ENCODE measurements at regions not wholly inside any gene's neighbourhood (a gene's known extent, or its start where the extent isn't known, plus 50 kb on each side); places are given as distances from the start of the nearest gene placed in this dataset.

DNA sequence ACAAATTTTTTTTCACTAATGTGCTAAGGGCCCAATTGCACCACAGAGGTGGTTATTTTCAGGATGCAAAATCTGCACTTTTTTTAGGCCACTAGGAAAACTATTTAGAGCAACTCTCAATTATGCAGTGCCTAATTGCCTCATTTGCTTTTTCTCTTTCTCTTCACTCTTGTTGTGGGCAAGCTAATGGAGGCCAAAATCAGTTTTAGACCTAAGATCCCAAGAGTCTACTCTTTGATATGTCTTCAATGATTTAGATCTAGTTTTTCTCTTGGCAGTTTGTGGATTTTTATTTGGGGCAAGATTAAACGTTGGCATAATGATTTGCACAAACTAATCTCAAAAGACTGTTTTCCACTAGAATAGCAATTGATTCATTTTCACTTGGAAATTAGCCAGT is 1996.9 kb downstream of the LRRC4C start:
- Mint-ChIP-seq H3K4me1 (no peaks in the 10 kb centered on the region), H3K9me3 (peaks cover 0 to 5% (median 0%) of the 10 kb centered on the region in 8 donors), H3K36me3 (no peaks in the 10 kb centered on the region), H3K27ac (no peak overlapping the region), H3K4me3 (no peak overlapping the region), H3K27me3 (no peaks in the 10 kb centered on the region)
- Histone ChIP-seq H3K36me3 (ENCODE audit: insufficient read depth, low read length) (no peaks in the 10 kb centered on the region), H3K27ac (ENCODE audit: low read depth, low read length) (no peak overlapping the region), H3K27me3 (ENCODE audit: insufficient read depth, low read length) (no peaks in the 10 kb centered on the region), H3K4me1 (ENCODE audit: insufficient read depth, low read length) (no peaks in the 10 kb centered on the region), H3K9me3 (ENCODE audit: control insufficient read depth in 1 of 2, low read length in 2 of 2) (no peaks in the 10 kb centered on the region), H3K4me3 (ENCODE audit: low read length in 2 of 2) (no peak overlapping the region)
- ChIA-PET POLR2A (ENCODE audit: partially characterized antibody) (no interaction called here), CTCF (ENCODE audit: partially characterized antibody) (no interaction called here)
- intact Hi-C loops (cut with micrococcal nuclease), result no loop called here
- no peak for DNase-seq

DNA sequence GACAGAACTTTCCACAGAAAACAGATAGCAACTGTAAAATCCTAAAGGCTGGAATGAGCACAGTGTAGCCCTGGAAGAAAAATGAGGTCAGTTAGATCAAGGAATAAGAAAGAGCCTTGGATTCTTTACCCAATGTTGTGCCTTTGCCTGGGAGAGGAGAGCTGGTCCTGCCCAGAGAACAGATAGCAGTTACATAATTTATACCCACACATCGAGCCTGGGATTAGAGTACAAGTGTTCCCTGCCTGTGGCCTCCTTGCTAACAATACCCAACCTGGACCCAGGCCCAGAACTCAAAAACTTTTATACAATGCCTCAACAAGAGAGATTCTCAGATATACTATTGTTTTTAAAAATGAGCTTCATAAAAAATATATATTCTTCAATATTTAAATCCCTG is 1998.4 kb downstream of the LRRC4C start:
- H3K9me3 Mint-ChIP-seq, result peaks cover 0 to 3% (median 0%) of the 10 kb centered on the region in 8 donors
- no peaks in the 10 kb centered on the region for H3K36me3 Mint-ChIP-seq
- H3K27me3 ChIP-seq (ENCODE audit: insufficient read depth, low read length), result no peaks in the 10 kb centered on the region
- ChIA-PET CTCF (ENCODE audit: partially characterized antibody) (no interaction called here), POLR2A (ENCODE audit: partially characterized antibody) (no interaction called here)
- intact Hi-C loops (cut with micrococcal nuclease), result no loop called here
- H3K4me1 Mint-ChIP-seq, result no peaks in the 10 kb centered on the region
- no peaks in the 10 kb centered on the region for H3K36me3 ChIP-seq (ENCODE audit: insufficient read depth, low read length)
- H3K27me3 Mint-ChIP-seq, result no peaks in the 10 kb centered on the region
- no peak for DNase-seq
- H3K27ac Mint-ChIP-seq, result no peak overlapping the region
- H3K4me1 ChIP-seq (ENCODE audit: insufficient read depth, low read length), result no peaks in the 10 kb centered on the region
- no peak overlapping the region for H3K4me3 Mint-ChIP-seq
- no peak overlapping the region for H3K4me3 ChIP-seq (ENCODE audit: low read length in 2 of 2)
- no peaks in the 10 kb centered on the region for H3K9me3 ChIP-seq (ENCODE audit: control insufficient read depth in 1 of 2, low read length in 2 of 2)
- H3K27ac ChIP-seq (ENCODE audit: low read depth, low read length), result no peak overlapping the region

DNA sequence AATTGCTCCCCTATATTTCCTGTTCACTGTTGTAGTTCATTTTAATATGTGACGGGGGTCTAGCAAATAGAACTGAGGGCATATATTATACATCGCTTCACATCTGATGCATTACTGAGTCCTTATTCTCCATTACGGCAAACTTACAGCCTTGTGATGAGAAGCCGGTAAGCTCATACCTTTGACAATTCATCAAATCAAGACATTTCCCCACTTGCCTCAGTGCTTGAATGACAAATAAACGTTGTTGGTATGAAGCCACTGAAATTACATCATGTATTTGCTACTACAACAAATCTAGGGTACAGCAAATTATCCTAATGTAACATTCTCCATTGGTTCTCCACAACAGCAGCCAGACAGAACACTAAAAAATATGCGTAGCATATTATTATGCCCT is 1999.8 kb downstream of the LRRC4C start:
- POLR2A ChIA-PET (ENCODE audit: partially characterized antibody), result no interaction called here
- Histone ChIP-seq H3K4me1 (ENCODE audit: insufficient read depth, low read length) (no peaks in the 10 kb centered on the region), H3K27ac (ENCODE audit: low read depth, low read length) (no peak overlapping the region), H3K4me3 (ENCODE audit: low read length in 2 of 2) (no peak overlapping the region), H3K36me3 (ENCODE audit: insufficient read depth, low read length) (no peaks in the 10 kb centered on the region), H3K9me3 (ENCODE audit: control insufficient read depth in 1 of 2, low read length in 2 of 2) (no peaks in the 10 kb centered on the region), H3K27me3 (ENCODE audit: insufficient read depth, low read length) (no peaks in the 10 kb centered on the region)
- intact Hi-C loops (cut with micrococcal nuclease), result no loop called here
- Mint-ChIP-seq H3K4me1 (no peaks in the 10 kb centered on the region), H3K27me3 (no peaks in the 10 kb centered on the region), H3K27ac (no peak overlapping the region), H3K4me3 (no peak overlapping the region), H3K9me3 (peaks cover 0 to 3% (median 0%) of the 10 kb centered on the region in 8 donors), H3K36me3 (no peaks in the 10 kb centered on the region)
- DNase-seq, result no peak
- CTCF ChIA-PET (ENCODE audit: partially characterized antibody), result no interaction called here

DNA sequence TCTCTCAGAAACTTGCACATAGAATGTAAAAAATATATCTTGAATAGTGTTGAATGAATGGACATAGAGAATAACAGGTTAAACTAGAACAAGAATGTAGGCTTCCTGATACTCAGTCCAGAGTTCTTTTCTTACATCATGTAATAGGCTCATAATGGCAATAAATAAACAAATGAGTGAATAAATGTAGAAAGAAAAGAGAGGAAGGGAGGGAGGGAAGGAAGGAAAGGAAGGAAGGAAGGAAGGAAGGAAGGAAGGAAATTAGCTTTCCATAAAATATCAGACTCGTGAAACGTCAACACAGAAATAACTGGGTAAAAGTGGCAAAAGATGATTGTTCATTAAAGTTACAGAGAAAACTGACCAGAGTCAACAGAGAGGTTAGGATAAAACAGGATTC is 2001.0 kb downstream of the LRRC4C start:
- H3K4me1 Mint-ChIP-seq, result no peaks in the 10 kb centered on the region
- H3K36me3 Mint-ChIP-seq, result no peaks in the 10 kb centered on the region
- Histone ChIP-seq H3K27me3 (ENCODE audit: insufficient read depth, low read length) (no peaks in the 10 kb centered on the region), H3K4me3 (ENCODE audit: low read length in 2 of 2) (no peak overlapping the region), H3K9me3 (ENCODE audit: control insufficient read depth in 1 of 2, low read length in 2 of 2) (no peaks in the 10 kb centered on the region), H3K4me1 (ENCODE audit: insufficient read depth, low read length) (no peaks in the 10 kb centered on the region), H3K36me3 (ENCODE audit: insufficient read depth, low read length) (no peaks in the 10 kb centered on the region), H3K27ac (ENCODE audit: low read depth, low read length) (no peak overlapping the region)
- no peak overlapping the region for H3K4me3 Mint-ChIP-seq
- no peaks in the 10 kb centered on the region for H3K27me3 Mint-ChIP-seq
- peaks cover 0 to 3% (median 0%) of the 10 kb centered on the region in 8 donors for H3K9me3 Mint-ChIP-seq
- no peak overlapping the region for H3K27ac Mint-ChIP-seq
- DNase-seq, result no peak
- ChIA-PET POLR2A (ENCODE audit: partially characterized antibody) (no interaction called here), CTCF (ENCODE audit: partially characterized antibody) (no interaction called here)
- intact Hi-C loops (cut with micrococcal nuclease), result no loop called here

DNA sequence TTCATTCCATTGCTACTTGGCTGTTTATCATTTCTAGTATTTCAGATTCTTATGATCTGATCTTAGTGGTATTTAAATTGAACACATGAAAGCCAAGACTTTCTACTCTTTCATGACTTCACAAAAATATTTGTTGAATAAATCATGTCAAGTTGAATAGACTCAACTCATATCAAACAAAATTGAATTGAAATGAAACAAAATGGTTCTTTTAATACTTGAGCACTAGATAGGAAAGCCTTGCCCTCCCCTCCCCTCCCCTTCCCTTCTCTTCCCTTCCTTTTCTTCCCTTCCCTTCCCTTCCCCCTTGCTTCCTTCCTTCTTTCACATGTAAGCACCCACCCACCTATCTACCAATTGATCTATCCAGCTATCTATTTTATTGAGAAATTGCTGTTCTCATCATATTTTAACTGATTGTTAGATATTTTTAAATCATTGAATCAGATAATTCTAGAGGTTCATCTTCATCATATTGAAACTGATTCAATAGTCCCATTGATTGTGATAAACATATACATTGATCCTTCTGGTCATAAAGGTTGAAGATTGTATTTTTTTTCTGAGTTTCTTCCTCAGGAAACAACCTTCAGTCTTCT is 2015.9 kb downstream of the LRRC4C start:
- DNase-seq, result no peak
- no peaks in the 10 kb centered on the region for H3K27me3 ChIP-seq (ENCODE audit: insufficient read depth, low read length)
- H3K4me3 ChIP-seq (ENCODE audit: low read length in 2 of 2), result no peak overlapping the region
- Mint-ChIP-seq H3K36me3 (no peaks in the 10 kb centered on the region), H3K9me3 (peaks cover 0 to 7% (median 2%) of the 10 kb centered on the region in 8 donors), H3K4me3 (no peak overlapping the region), H3K4me1 (no peaks in the 10 kb centered on the region), H3K27me3 (no peaks in the 10 kb centered on the region), H3K27ac (no peak overlapping the region)
- CTCF ChIA-PET (ENCODE audit: partially characterized antibody), result no interaction called here
- intact Hi-C loops (cut with micrococcal nuclease), result no loop called here
- no peaks in the 10 kb centered on the region for H3K4me1 ChIP-seq (ENCODE audit: insufficient read depth, low read length)
- no peaks in the 10 kb centered on the region for H3K36me3 ChIP-seq (ENCODE audit: insufficient read depth, low read length)
- no peaks in the 10 kb centered on the region for H3K9me3 ChIP-seq (ENCODE audit: control insufficient read depth in 1 of 2, low read length in 2 of 2)
- no peak overlapping the region for H3K27ac ChIP-seq (ENCODE audit: low read depth, low read length)
- POLR2A ChIA-PET (ENCODE audit: partially characterized antibody), result no interaction called here

DNA sequence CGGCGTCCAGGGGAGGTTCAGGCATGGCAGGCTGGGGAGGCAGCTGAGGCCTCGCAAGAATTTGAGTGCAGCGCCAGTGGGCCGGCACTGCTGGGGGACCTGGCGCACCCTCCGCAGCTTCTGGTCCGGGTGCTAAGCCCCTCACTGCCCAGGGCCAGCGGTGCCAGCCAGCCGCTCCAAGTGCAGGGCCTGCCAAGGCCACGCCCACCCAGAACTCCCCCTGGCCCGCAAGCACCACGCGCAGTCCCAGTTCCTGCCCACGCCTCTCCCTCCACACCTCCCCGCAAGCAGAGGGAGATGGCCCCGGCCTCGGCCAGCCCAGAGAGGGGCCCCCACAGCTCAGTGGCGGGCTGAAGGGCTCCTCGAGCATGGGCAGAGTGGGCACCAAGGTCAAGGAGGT is 2017.3 kb downstream of the LRRC4C start:
- peaks cover 0 to 8% (median 1%) of the 10 kb centered on the region in 8 donors for H3K9me3 Mint-ChIP-seq
- no peak overlapping the region for H3K27ac Mint-ChIP-seq
- ChIA-PET POLR2A (ENCODE audit: partially characterized antibody) (no interaction called here), CTCF (ENCODE audit: partially characterized antibody) (no interaction called here)
- H3K4me3 ChIP-seq (ENCODE audit: low read length in 2 of 2), result no peak overlapping the region
- H3K9me3 ChIP-seq (ENCODE audit: control insufficient read depth in 1 of 2, low read length in 2 of 2), result no peaks in the 10 kb centered on the region
- no peak overlapping the region for H3K27ac ChIP-seq (ENCODE audit: low read depth, low read length)
- no peaks in the 10 kb centered on the region for H3K4me1 ChIP-seq (ENCODE audit: insufficient read depth, low read length)
- H3K27me3 ChIP-seq (ENCODE audit: insufficient read depth, low read length), result no peaks in the 10 kb centered on the region
- H3K4me1 Mint-ChIP-seq, result no peaks in the 10 kb centered on the region
- intact Hi-C loops (cut with micrococcal nuclease), result no loop called here
- H3K27me3 Mint-ChIP-seq, result no peaks in the 10 kb centered on the region
- H3K36me3 ChIP-seq (ENCODE audit: insufficient read depth, low read length), result no peaks in the 10 kb centered on the region
- H3K36me3 Mint-ChIP-seq, result no peaks in the 10 kb centered on the region
- H3K4me3 Mint-ChIP-seq, result no peak overlapping the region
- DNase-seq, result no peak

DNA sequence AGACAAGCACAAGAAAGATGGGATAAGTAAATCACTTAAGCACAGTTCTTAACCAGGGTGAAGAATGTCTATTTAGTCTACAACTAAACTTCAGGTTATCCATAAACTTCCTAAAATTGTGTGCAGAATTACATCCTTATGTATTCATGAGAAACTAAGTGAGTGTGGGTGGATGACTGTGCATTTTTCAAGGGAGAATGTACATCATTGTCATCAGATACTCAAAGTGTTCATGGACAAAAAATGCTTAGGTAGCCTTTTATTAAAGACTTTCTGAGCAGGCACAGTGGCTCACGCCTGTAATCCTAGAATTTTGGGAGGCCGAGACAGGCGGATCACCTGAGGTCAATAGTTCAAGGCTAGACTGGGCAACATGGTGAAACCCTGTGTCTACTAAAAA is 2023.8 kb downstream of the LRRC4C start:
- Mint-ChIP-seq H3K36me3 (no peaks in the 10 kb centered on the region), H3K27me3 (no peaks in the 10 kb centered on the region), H3K27ac (no peak overlapping the region), H3K4me1 (no peaks in the 10 kb centered on the region), H3K9me3 (peaks cover 0 to 8% (median 1%) of the 10 kb centered on the region in 8 donors), H3K4me3 (no peak overlapping the region)
- Histone ChIP-seq H3K4me1 (ENCODE audit: insufficient read depth, low read length) (no peaks in the 10 kb centered on the region), H3K27me3 (ENCODE audit: insufficient read depth, low read length) (no peaks in the 10 kb centered on the region), H3K36me3 (ENCODE audit: insufficient read depth, low read length) (no peaks in the 10 kb centered on the region), H3K9me3 (ENCODE audit: control insufficient read depth in 1 of 2, low read length in 2 of 2) (no peaks in the 10 kb centered on the region), H3K4me3 (ENCODE audit: low read length in 2 of 2) (no peak overlapping the region), H3K27ac (ENCODE audit: low read depth, low read length) (no peak overlapping the region)
- intact Hi-C loops (cut with micrococcal nuclease), result no loop called here
- CTCF ChIA-PET (ENCODE audit: partially characterized antibody), result no interaction called here
- no peak for DNase-seq
- POLR2A ChIA-PET (ENCODE audit: partially characterized antibody), result no interaction called here

DNA sequence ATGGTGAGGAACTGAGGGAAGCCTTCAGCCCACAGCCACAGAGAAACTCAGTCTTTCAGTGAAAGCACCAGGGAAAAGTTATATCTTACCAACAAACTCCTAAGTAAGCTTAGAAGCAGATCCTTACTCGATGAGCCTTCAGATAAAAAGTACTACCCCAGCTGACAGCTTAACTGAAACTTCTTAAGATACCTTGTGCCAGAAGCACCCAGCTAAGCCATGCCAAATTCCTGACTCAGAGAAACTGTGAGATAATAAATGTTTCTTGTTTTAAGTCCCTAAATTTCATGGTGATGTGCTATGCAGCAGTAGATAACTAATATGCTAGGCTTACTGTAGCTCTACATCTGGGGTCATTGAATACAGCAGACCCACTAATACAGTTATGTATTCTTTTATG is 2025.0 kb downstream of the LRRC4C start:
- Histone ChIP-seq H3K36me3 (ENCODE audit: insufficient read depth, low read length) (no peaks in the 10 kb centered on the region), H3K27ac (ENCODE audit: low read depth, low read length) (no peak overlapping the region), H3K4me1 (ENCODE audit: insufficient read depth, low read length) (no peaks in the 10 kb centered on the region), H3K27me3 (ENCODE audit: insufficient read depth, low read length) (no peaks in the 10 kb centered on the region), H3K4me3 (ENCODE audit: low read length in 2 of 2) (no peak overlapping the region), H3K9me3 (ENCODE audit: control insufficient read depth in 1 of 2, low read length in 2 of 2) (no peaks in the 10 kb centered on the region)
- ChIA-PET POLR2A (ENCODE audit: partially characterized antibody) (no interaction called here), CTCF (ENCODE audit: partially characterized antibody) (no interaction called here)
- no peak overlapping the region for H3K4me3 Mint-ChIP-seq
- intact Hi-C loops (cut with micrococcal nuclease), result no loop called here
- H3K27me3 Mint-ChIP-seq, result no peaks in the 10 kb centered on the region
- DNase-seq, result no peak
- no peaks in the 10 kb centered on the region for H3K36me3 Mint-ChIP-seq
- no peak overlapping the region for H3K27ac Mint-ChIP-seq
- no peaks in the 10 kb centered on the region for H3K4me1 Mint-ChIP-seq
- H3K9me3 Mint-ChIP-seq, result peaks cover 0 to 8% (median 0%) of the 10 kb centered on the region in 8 donors

Data from CD4-positive, alpha-beta memory T cell (primary cell).